ENCODE measurements at regions not wholly inside any gene's neighbourhood (a gene's known extent, or its start where the extent isn't known, plus 50 kb on each side); places are given as distances from the start of the nearest gene placed in this dataset.

- no peak for DNase-seq (ENCODE audit: low spot score)
Observed at GRCh38 chr20:57059055-57059596, 207.3 kb downstream of the BMP7 start.

- DNase-seq (ENCODE audit: low spot score) = no peak
Observed at GRCh38 chr20:57060407-57061050, 205.9 kb downstream of the BMP7 start.

- peak; percentile 45 for DNase-seq (ENCODE audit: low spot score)
Observed at GRCh38 chr20:57061051-57061900, 205.2 kb downstream of the BMP7 start.

GRCh38 chr20:57062241-57062640 lies 204.2 kb downstream of the BMP7 start:
- DNase-seq (ENCODE audit: low spot score) = no peak

GRCh38 chr20:57062696-57063270 lies 203.7 kb downstream of the BMP7 start:
- no peak for DNase-seq (ENCODE audit: low spot score)

GRCh38 chr20:57064836-57065235 lies 201.6 kb downstream of the BMP7 start:
- DNase-seq (ENCODE audit: low spot score) = no peak

- DNase-seq (ENCODE audit: low spot score) = no peak
Observed at GRCh38 chr20:57065646-57066045, 200.8 kb downstream of the BMP7 start.

- no peak for DNase-seq (ENCODE audit: low spot score)
Observed at GRCh38 chr20:57066126-57066900, 200.1 kb downstream of the BMP7 start.

GRCh38 chr20:57069442-57069841 lies 197.0 kb downstream of the BMP7 start:
- no peak for DNase-seq (ENCODE audit: low spot score)

GRCh38 chr20:57070296-57070695 lies 196.1 kb downstream of the BMP7 start:
- no peak for DNase-seq (ENCODE audit: low spot score)

- no peak for DNase-seq (ENCODE audit: low spot score)
Observed at GRCh38 chr20:57071283-57071731, 195.1 kb downstream of the BMP7 start.

- DNase-seq (ENCODE audit: low spot score) = no peak
Observed at GRCh38 chr20:57071954-57072583, 194.4 kb downstream of the BMP7 start.

- no peak for DNase-seq (ENCODE audit: low spot score)
Observed at GRCh38 chr20:57073402-57073801, 193.0 kb downstream of the BMP7 start.

GRCh38 chr20:57074386-57074785 lies 192.1 kb downstream of the BMP7 start:
- DNase-seq (ENCODE audit: low spot score) = no peak

- no peak for DNase-seq (ENCODE audit: low spot score)
Observed at GRCh38 chr20:57075181-57075580, 191.3 kb downstream of the BMP7 start.

- DNase-seq (ENCODE audit: low spot score) = no peak
Observed at GRCh38 chr20:57075603-57076002, 190.8 kb downstream of the BMP7 start.

- no peak for DNase-seq (ENCODE audit: low spot score)
Observed at GRCh38 chr20:57076152-57076652, 190.2 kb downstream of the BMP7 start.

GRCh38 chr20:57076951-57077350 lies 189.5 kb downstream of the BMP7 start:
- no peak for DNase-seq (ENCODE audit: low spot score)

- no peak for DNase-seq (ENCODE audit: low spot score)
Observed at GRCh38 chr20:57078116-57078515, 188.3 kb downstream of the BMP7 start.

- DNase-seq (ENCODE audit: low spot score) = no peak
Observed at GRCh38 chr20:57079031-57080005, 187.1 kb downstream of the BMP7 start.

Measured in HuH-7 (cell line).